ENCODE measurements at regions not wholly inside any gene's neighbourhood (a gene's known extent, or its start where the extent isn't known, plus 50 kb on each side); places are given as distances from the start of the nearest gene placed in this dataset.
"Not testable (repeated sequence)": the region's sequence is repeated elsewhere in the genome, so short reads cannot be mapped to it uniquely, and the experiment has no call there.

GRCh38 chr16:50447386-50447785 lies 78.6 kb upstream of the BRD7 start:
- not testable (repeated sequence) for H3K27ac Mint-ChIP-seq; H3K9me3 Mint-ChIP-seq; H3K36me3 Mint-ChIP-seq; DNase-seq (ENCODE audit: low spot score in 2 of 2); H3K4me3 Mint-ChIP-seq; H3K4me1 Mint-ChIP-seq; ATAC-seq

DNA sequence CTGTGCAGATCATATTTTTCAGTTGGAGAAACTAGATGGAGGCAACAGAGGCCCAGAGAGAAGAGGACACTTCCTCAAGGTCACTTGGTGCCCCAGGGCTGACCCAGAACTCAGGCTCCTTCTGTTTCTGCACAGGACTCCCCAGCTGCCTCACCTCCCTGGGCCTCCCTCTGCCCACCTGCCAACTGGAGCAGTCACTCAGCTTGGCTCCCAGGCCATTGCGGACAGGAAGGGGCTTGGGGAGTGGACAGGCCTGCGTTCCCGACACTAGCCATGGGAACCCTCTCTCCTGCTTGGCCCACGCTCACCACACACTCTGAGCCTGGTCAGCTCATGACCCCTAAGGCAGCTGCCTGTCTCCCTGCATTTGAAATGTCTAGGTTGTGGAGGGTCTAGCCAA lies 78.1 kb upstream of the BRD7 start:
- no peaks in the 10 kb centered on the region for H3K4me1 Mint-ChIP-seq
- H3K9me3 Mint-ChIP-seq = peaks cover 2% of the 10 kb centered on the region
- no peak overlapping the region for H3K4me3 Mint-ChIP-seq
- no peak for ATAC-seq
- H3K36me3 Mint-ChIP-seq = no peaks in the 10 kb centered on the region
- DNase-seq (ENCODE audit: low spot score in 2 of 2) = no peak
- H3K27ac Mint-ChIP-seq = no peak overlapping the region

DNA sequence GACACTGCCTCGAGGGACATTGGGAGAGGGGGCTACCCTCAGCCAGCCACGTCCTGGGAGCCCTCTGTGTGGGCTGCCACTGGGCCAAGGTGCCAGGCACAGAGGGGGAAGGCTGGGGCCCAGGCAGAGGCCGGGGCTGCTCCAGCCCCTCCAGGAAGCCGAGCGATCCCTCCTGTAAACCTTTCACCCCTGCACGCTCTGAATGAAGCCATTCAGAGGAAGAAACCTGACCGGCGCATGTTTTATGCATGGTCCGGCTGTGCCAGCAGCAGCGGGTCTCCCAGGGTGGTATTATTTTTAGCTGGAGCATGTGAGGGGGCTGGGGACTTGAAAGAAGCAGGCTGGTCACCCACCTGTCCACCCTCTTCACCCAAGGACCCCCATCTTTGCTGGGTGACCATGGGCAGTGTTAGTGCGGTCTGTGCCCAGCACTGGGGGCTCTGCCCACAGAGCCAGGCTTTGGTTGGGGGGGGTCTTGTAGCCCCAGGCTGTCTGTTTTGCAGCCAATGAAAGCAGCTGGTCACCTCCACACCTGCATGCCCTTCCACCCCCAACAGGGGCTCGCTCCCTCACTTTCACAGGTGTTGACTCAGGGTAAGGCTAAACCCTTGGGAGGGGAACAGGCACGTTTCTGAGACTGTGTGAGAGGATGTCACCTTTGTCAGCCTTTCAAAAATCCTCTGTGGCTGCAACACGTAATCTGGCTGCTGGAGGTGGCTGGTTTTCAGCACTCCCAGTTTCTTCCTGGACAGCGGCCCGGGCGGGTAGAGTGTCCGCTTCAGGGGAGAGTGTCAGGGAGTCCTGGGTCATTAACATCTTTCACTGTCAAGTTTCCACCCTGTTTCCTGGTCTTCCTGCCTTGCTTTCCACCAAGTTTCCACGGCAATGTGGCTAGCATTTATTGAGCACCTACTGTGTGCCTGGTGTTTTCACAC lies 77.1 kb upstream of the BRD7 start:
- Mint-ChIP-seq H3K4me1 (no peaks in the 10 kb centered on the region), H3K9me3 (peaks cover 3% of the 10 kb centered on the region), H3K27ac (no peak overlapping the region), H3K4me3 (no peak overlapping the region), H3K36me3 (no peaks in the 10 kb centered on the region)
- ATAC-seq = no peak
- DNase-seq (ENCODE audit: low spot score in 2 of 2) = no peak

- DNase-seq (ENCODE audit: low spot score in 2 of 2) (no peak), ATAC-seq (peak; percentile 54)
- no peaks in the 10 kb centered on the region for H3K4me1 Mint-ChIP-seq
- peaks cover 3% of the 10 kb centered on the region for H3K9me3 Mint-ChIP-seq
- H3K4me3 Mint-ChIP-seq = no peak overlapping the region
- H3K27ac Mint-ChIP-seq = no peak overlapping the region
- H3K36me3 Mint-ChIP-seq = no peaks in the 10 kb centered on the region
Observed at GRCh38 chr16:50444526-50444925, 75.7 kb upstream of the BRD7 start.

GRCh38 chr16:50442221-50442620 lies 73.4 kb upstream of the BRD7 start:
- Mint-ChIP-seq H3K36me3 (no peaks in the 10 kb centered on the region), H3K4me3 (no peak overlapping the region), H3K9me3 (peaks cover 3% of the 10 kb centered on the region), H3K27ac (no peak overlapping the region), H3K4me1 (no peaks in the 10 kb centered on the region)
- DNase-seq (ENCODE audit: low spot score in 2 of 2) = no peak
- no peak for ATAC-seq

DNA sequence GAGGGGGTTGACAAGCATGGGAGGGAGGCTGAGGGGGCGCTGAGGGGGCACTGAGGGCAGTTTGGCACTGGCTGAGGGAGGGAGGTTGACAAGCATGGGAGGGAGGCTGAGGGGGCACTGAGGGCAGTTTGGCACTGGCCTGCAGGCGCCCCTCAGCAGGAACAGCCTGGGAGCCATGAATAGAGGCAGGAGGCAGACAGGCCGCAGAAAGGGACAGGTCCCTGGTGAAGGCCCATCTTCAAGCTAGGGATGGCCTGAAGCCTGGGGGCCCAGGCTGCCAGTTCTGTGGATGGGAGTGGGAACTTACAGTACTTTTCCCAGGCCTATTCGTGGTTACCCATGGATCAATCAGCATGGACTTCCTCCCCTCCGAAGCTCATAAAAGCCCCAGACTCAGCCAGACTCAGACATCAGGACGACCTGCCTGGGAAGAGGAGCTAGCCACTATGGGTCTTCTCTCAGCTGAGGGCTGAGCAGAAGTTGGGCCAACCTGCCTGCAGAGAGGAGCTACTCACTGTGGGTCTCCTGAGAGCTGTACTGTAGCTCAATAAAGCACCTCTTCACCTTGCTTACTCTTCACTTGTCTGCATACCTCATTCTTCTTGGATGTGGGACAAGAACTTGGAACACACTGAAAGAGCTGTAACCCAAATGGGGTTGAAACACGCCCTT lies 72.8 kb upstream of the BRD7 start:
- Mint-ChIP-seq H3K27ac (no peak overlapping the region), H3K4me1 (no peaks in the 10 kb centered on the region), H3K9me3 (peaks cover 3% of the 10 kb centered on the region), H3K36me3 (no peaks in the 10 kb centered on the region), H3K4me3 (no peak overlapping the region)
- ATAC-seq (no peak), DNase-seq (ENCODE audit: low spot score in 2 of 2) (no peak)

DNA sequence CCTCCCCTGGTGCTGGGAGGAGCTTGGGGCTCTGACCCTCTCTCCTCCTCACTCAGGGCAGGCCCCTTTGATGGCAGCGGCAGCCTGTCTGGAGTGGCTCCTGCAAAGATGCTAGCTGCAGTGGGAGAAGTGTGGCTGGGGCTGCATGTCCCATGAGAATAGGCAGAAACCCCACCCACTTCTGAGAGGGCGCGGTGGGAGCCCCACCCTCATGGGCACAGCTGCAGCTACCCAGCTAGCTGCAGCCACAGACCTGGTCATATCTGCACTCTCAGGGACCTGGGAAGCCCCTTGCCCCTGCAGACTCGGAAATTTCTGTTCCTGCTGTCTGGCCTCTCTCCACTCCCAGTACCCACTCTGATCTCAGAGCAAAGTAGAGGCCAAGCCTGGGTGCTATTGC lies 72.2 kb upstream of the BRD7 start:
- H3K4me1 Mint-ChIP-seq = no peaks in the 10 kb centered on the region
- H3K36me3 Mint-ChIP-seq = no peaks in the 10 kb centered on the region
- peaks cover 3% of the 10 kb centered on the region for H3K9me3 Mint-ChIP-seq
- no peak overlapping the region for H3K4me3 Mint-ChIP-seq
- DNase-seq (ENCODE audit: low spot score in 2 of 2) (no peak), ATAC-seq (no peak)
- no peak overlapping the region for H3K27ac Mint-ChIP-seq

GRCh38 chr16:50440531-50440930 lies 71.7 kb upstream of the BRD7 start:
- Mint-ChIP-seq H3K4me1 (no peaks in the 10 kb centered on the region), H3K27ac (no peak overlapping the region), H3K36me3 (no peaks in the 10 kb centered on the region), H3K9me3 (peaks cover 3% of the 10 kb centered on the region), H3K4me3 (no peak overlapping the region)
- DNase-seq (ENCODE audit: low spot score in 2 of 2) = no peak
- ATAC-seq = no peak

- Mint-ChIP-seq H3K36me3 (no peaks in the 10 kb centered on the region), H3K4me3 (no peak overlapping the region), H3K27ac (no peak overlapping the region), H3K4me1 (no peaks in the 10 kb centered on the region), H3K9me3 (peaks cover 3% of the 10 kb centered on the region)
- ATAC-seq (no peak), DNase-seq (ENCODE audit: low spot score in 2 of 2) (no peak)
Observed at GRCh38 chr16:50437769-50438437, 69.1 kb upstream of the BRD7 start.

GRCh38 chr16:50436271-50436670 lies 67.5 kb upstream of the BRD7 start:
- DNase-seq (ENCODE audit: low spot score in 2 of 2) = no peak
- ATAC-seq = no peak
- Mint-ChIP-seq H3K4me3 (no peak overlapping the region), H3K4me1 (no peaks in the 10 kb centered on the region), H3K36me3 (no peaks in the 10 kb centered on the region), H3K27ac (no peak overlapping the region), H3K9me3 (no peaks in the 10 kb centered on the region)

GRCh38 chr16:50434872-50435478 lies 66.2 kb upstream of the BRD7 start:
- no peaks in the 10 kb centered on the region for H3K36me3 Mint-ChIP-seq
- DNase-seq (ENCODE audit: low spot score in 2 of 2) (no peak), ATAC-seq (no peak)
- H3K4me1 Mint-ChIP-seq = no peaks in the 10 kb centered on the region
- H3K27ac Mint-ChIP-seq = no peak overlapping the region
- H3K9me3 Mint-ChIP-seq = no peaks in the 10 kb centered on the region
- no peak overlapping the region for H3K4me3 Mint-ChIP-seq

DNA sequence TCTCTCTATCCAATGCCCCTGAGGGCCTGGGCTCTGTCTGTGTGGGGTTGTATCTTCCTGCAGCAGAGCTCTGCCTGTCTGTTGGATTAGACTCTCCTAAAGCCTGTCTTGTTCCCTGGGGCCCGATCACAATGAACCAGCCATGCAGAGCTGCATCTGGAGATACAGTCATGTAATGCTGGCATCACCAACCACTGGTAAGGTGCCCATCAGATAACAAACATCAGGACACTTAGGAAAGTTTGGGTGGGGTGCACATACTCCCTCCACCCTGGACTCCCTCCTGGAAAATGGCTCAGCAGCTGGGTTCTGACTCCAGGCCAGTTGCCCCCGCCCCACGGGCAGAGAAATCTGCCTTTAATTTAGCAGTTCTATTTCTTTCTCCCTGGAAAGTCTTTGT lies 61.3 kb upstream of the BRD7 start:
- peak in 1 of 2 donors; percentile 29 for DNase-seq (ENCODE audit: low spot score in 2 of 2)
- Mint-ChIP-seq H3K4me1 (no peaks in the 10 kb centered on the region), H3K36me3 (no peaks in the 10 kb centered on the region), H3K9me3 (no peaks in the 10 kb centered on the region), H3K4me3 (no peak overlapping the region), H3K27ac (no peak overlapping the region)
- ATAC-seq = no peak

GRCh38 chr16:50428742-50429141 lies 60.0 kb upstream of the BRD7 start:
- H3K9me3 Mint-ChIP-seq = no peaks in the 10 kb centered on the region
- no peaks in the 10 kb centered on the region for H3K4me1 Mint-ChIP-seq
- peak in 1 of 2 donors; percentile 10 for DNase-seq (ENCODE audit: low spot score in 2 of 2)
- no peaks in the 10 kb centered on the region for H3K36me3 Mint-ChIP-seq
- H3K4me3 Mint-ChIP-seq = no peak overlapping the region
- no peak for ATAC-seq
- H3K27ac Mint-ChIP-seq = no peak overlapping the region

DNA sequence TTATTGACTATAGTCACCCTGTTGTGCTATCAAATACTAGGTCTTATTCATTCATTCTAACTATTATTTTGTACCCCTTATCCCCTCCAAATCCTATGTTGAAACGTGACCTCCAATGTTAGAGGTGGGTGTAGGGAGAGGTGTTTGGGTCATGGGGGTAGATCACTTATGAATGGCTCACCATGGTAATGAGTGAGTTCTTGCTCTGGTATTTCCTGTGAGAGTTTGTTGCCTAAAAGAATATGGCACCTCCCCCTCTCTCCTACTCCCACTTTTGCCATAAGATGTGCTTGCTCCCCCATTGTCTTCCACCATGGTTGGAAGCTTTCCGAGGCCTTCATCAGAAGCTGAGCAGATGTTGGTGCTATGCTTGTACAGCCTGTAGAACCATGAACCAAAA lies 59.3 kb upstream of the BRD7 start:
- Mint-ChIP-seq H3K4me1 (no peaks in the 10 kb centered on the region), H3K27ac (no peak overlapping the region), H3K4me3 (no peak overlapping the region), H3K36me3 (no peaks in the 10 kb centered on the region), H3K9me3 (no peaks in the 10 kb centered on the region)
- ATAC-seq (no peak), DNase-seq (ENCODE audit: low spot score in 2 of 2) (no peak)

DNA sequence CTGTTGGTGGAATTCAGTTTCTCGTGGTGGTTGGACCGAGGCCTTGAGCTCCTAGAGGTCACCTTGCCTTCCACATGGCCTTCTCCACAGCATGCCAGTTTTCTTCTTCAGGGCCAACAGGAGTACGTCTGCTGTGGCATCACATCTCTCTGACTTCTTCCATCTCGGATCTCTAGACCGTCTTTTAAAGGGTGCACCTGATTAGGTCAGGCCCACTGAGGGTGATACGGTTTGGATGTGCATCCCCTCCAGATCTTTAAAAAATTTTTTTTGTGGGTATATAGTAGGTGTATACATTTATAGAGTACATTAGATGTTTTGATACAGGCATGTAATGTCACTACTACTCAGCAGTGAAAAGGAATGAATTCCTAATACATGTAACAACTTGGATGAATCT lies 58.3 kb upstream of the BRD7 start:
- ATAC-seq (no peak), DNase-seq (ENCODE audit: low spot score in 2 of 2) (peak in 1 of 2 donors; percentile 15)
- no peaks in the 10 kb centered on the region for H3K36me3 Mint-ChIP-seq
- no peaks in the 10 kb centered on the region for H3K9me3 Mint-ChIP-seq
- no peak overlapping the region for H3K27ac Mint-ChIP-seq
- no peaks in the 10 kb centered on the region for H3K4me1 Mint-ChIP-seq
- H3K4me3 Mint-ChIP-seq = no peak overlapping the region

Measured in stimulated activated effector memory CD8-positive, alpha-beta T cell treated with anti-CD3 and anti-CD28 coated beads, Interleukin-12 subunit alpha, Interleukin-12 subunit beta, amount 100 ng/mL, for 72 hours (primary cell).